ENCODE measurements at regions not wholly inside any gene's neighbourhood (a gene's known extent, or its start where the extent isn't known, plus 50 kb on each side); places are given as distances from the start of the nearest gene placed in this dataset.

DNA sequence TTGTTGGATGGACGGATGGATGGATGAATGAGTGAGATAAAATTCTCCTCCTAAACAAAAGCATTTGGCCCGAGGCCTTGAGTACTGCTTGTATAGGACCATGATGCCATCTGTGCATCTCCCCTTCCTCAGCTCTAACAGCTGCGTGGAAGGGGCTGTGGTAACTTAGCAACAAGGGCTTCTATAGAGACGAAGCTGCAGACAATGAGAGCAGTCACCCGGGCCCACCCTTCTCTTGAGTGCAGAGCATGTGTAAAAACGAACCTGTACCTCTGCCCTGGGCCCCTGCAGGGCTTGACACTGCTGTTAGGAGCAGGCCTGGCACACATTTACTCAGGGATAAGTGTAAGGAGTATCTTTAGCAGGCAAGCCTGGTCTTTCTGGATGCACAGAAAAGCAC lies 391.5 kb downstream of the CADM1 start:
- no peaks in the 10 kb centered on the region for H3K36me3 ChIP-seq (replicated peaks in 1 of 2)
- no peak for DNase-seq
- no peaks in the 10 kb centered on the region for H3K9me3 ChIP-seq (replicated peaks in 1 of 3)
- no peaks in the 10 kb centered on the region for H3K4me1 ChIP-seq (replicated peaks in 1 of 2)
- no peak overlapping the region for H3K27ac ChIP-seq
- H3K4me3 ChIP-seq: no peak overlapping the region
- WGBS, 4 donors: 68 to 88% (median 71%) methylated on average over 5 to 6 of the region's 6 CpGs
- intact Hi-C loops (cut with DNase I): no loop called here
- no peaks in the 10 kb centered on the region for H3K27me3 ChIP-seq
- TF ChIP-seq POLR2A (IDR thresholded peaks at IDR 0.05): no peak
- TF ChIP-seq, protein P1, sequence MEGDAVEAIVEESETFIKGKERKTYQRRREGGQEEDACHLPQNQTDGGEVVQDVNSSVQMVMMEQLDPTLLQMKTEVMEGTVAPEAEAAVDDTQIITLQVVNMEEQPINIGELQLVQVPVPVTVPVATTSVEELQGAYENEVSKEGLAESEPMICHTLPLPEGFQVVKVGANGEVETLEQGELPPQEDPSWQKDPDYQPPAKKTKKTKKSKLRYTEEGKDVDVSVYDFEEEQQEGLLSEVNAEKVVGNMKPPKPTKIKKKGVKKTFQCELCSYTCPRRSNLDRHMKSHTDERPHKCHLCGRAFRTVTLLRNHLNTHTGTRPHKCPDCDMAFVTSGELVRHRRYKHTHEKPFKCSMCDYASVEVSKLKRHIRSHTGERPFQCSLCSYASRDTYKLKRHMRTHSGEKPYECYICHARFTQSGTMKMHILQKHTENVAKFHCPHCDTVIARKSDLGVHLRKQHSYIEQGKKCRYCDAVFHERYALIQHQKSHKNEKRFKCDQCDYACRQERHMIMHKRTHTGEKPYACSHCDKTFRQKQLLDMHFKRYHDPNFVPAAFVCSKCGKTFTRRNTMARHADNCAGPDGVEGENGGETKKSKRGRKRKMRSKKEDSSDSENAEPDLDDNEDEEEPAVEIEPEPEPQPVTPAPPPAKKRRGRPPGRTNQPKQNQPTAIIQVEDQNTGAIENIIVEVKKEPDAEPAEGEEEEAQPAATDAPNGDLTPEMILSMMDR (IDR thresholded peaks at IDR 0.05): no peak

DNA sequence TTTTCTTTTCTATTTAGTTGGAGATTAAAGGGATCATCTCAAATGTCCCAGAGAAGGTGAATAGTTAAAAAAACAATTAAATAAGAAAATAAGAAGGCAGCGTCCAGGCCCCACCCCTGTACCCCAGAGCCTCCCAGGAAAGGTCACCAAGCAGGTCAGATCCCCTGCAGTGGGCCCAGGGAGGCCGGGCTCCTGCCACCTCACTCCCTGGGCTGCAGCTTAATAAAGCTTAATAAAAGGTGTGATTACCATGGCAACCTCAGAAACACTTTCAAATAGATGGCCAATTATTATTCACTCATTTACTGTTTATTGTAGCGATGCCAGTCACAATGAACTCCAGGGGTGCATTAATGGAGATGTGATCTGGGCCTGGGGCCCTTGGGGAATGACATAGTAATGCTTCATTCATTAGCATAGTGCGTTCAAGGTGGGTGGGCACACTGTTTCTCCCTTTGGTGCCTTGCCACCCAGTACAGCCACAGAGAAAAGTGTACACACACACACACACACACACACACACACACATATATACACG lies 386.2 kb downstream of the CADM1 start:
- Histone ChIP-seq H3K9me3 (replicated peaks in 1 of 3) (no peaks in the 10 kb centered on the region), H3K4me1 (replicated peaks in 1 of 2) (no peaks in the 10 kb centered on the region), H3K27ac (no peak overlapping the region), H3K36me3 (replicated peaks in 1 of 2) (no peaks in the 10 kb centered on the region), H3K27me3 (no peaks in the 10 kb centered on the region), H3K4me3 (no peak overlapping the region)
- TF ChIP-seq, protein P1 (IDR thresholded peaks at IDR 0.05): no peak
- TF ChIP-seq POLR2A (IDR thresholded peaks at IDR 0.05): no peak
- WGBS, 4 donors: 56 to 77% (median 61%) methylated on average over 5 of the region's 5 CpGs
- no peak for DNase-seq
- intact Hi-C loops (cut with DNase I): no loop called here

DNA sequence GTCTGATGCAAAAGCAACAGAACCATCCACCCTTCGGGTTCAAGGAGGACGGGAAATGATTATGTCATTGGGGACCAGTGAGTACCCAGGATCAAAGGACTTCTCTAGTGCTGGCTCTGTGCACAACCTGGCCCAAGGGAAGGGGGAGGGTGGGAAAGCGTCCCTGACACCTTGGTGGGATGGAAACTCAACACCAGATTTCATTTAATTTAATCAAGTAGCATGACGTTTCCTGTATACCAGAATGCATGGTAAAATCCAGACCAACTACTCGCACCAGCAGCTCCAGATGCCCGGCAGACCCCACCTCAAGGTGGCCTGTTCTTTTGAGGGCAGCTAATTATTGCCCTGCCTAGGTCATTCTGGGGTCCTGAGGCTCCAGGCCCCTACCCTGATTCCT lies 385.1 kb downstream of the CADM1 start:
- no peak for DNase-seq
- intact Hi-C loops (cut with DNase I): no loop called here
- TF ChIP-seq, protein P1 (IDR thresholded peaks at IDR 0.05): no peak
- TF ChIP-seq POLR2A (IDR thresholded peaks at IDR 0.05): no peak
- Histone ChIP-seq H3K27ac (no peak overlapping the region), H3K36me3 (replicated peaks in 1 of 2) (no peaks in the 10 kb centered on the region), H3K4me1 (replicated peaks in 1 of 2) (no peaks in the 10 kb centered on the region), H3K27me3 (no peaks in the 10 kb centered on the region), H3K9me3 (replicated peaks in 1 of 3) (no peaks in the 10 kb centered on the region), H3K4me3 (no peak overlapping the region)
- WGBS, 4 donors: 75 to 91% (median 82%) methylated on average over 5 to 6 of the region's 6 CpGs

Data from adrenal gland (tissue), 9 donors.